Retinal pigment epithelial cell (primary cell): ENCODE measurements at regions not wholly inside any gene's neighbourhood (a gene's known extent, or its start where the extent isn't known, plus 50 kb on each side); places are given as distances from the start of the nearest gene placed in this dataset.

Source experiments
- DNase-seq: peaks from one replicate; pipeline ENCODE4 v3.0.0-alpha.2; 2010; ENCODE audit warnings: low read depth
- H3K4me3 ChIP-seq: 2 replicates; pipeline ENCODE4 v1.5.1; 2011; ENCODE audit warnings: mild to moderate bottlenecking, low read length, control low read depth, moderate library complexity
- TF ChIP-seq, protein P1 (sequence below): conservative IDR thresholded peaks from 2 replicates; pipeline ENCODE4 v1.5.1; 2011; ENCODE audit warnings: low read depth, low read length, control low read depth, inconsistent platforms

DNA sequence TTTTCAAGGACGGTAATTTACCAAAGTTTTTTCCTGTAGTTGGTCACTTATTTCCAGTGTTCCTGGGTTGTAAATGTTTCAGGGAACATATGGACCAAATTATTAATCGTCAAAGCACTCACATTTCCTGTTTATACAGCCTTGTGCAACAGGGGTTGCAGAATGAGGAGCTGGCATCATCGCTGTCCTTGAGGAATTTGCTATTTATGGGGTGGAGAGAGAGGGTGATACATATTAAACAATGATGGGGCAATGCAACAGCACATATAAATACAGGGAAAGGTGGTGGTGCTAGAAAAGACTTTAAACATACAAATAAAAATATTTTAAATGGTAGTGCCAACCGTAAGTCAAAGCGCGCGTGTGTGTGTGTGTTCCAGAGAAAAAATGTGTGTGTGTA, 369.8 kb downstream of the NPHP4 start:
- TF ChIP-seq, protein P1, sequence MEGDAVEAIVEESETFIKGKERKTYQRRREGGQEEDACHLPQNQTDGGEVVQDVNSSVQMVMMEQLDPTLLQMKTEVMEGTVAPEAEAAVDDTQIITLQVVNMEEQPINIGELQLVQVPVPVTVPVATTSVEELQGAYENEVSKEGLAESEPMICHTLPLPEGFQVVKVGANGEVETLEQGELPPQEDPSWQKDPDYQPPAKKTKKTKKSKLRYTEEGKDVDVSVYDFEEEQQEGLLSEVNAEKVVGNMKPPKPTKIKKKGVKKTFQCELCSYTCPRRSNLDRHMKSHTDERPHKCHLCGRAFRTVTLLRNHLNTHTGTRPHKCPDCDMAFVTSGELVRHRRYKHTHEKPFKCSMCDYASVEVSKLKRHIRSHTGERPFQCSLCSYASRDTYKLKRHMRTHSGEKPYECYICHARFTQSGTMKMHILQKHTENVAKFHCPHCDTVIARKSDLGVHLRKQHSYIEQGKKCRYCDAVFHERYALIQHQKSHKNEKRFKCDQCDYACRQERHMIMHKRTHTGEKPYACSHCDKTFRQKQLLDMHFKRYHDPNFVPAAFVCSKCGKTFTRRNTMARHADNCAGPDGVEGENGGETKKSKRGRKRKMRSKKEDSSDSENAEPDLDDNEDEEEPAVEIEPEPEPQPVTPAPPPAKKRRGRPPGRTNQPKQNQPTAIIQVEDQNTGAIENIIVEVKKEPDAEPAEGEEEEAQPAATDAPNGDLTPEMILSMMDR = no peak
- H3K4me3 ChIP-seq = no peak overlapping the region
- no peak for DNase-seq

DNA sequence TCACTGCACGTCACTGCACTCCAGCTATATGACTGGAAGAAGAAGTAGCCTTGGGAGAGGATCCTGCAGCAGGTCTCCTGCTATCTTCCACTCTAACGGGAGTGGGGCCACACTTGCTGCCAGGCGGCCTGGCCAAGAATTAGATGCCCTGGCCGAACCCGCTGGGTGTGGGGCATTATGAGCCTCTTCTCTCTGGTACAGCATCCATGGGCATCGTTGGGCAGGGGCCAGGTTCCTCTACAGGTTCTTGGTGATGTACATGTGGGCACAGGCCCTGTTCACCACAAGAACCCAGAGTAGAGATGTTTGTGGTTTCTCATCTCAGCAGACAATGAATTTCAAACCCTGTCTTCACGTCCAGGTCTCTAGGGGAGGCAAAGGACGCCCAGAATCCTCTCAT, 370.5 kb downstream of the NPHP4 start:
- H3K4me3 ChIP-seq = no peak overlapping the region
- no peak for DNase-seq
- TF ChIP-seq, protein P1 = no peak

DNA sequence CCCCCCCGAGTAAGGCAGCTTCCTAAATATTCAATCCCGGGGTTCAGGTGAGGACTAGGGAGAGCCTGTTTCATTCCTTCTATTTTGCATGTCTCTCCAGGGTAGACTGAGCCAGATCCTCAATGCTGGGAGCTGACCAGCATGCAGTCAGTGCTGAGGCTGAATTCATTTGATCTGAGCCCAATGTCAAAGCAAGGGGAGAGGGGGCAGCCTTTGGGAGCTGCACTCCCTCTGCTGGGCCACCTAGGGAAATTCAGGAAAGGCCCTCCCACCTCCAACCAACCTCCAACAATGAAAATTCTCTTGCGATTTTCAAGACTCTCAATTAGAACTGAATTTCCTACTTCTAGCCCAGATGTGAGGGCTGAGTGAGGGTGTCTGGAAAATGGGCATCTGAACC, 371.2 kb downstream of the NPHP4 start:
- TF ChIP-seq, protein P1 = no peak
- DNase-seq = no peak

DNA sequence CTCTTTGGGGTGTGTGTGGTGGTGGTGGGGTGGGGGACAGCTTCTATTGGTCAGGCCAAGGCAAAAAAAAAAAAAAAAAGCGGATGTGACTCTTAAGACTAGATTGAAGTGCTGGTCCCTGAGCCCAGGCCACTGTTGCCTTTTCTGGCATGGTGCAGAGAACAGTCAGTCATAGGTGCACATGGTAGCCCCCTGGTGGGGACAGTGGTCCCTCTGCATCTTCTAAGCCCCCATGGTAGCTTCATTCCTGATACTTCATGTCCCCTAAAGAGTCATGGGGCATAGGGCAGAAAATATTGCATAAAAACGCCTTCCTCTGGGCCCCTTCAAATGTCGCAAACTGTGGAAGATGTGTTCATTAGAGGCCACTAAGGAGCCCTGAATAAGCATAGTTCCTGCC, 371.8 kb downstream of the NPHP4 start:
- no peak for DNase-seq
- H3K4me3 ChIP-seq = no peak overlapping the region
- TF ChIP-seq, protein P1 = no peak

More for the DNA sequence above, 371.2 kb downstream of the NPHP4 start:
- H3K4me3 ChIP-seq = no peak overlapping the region

DNA sequence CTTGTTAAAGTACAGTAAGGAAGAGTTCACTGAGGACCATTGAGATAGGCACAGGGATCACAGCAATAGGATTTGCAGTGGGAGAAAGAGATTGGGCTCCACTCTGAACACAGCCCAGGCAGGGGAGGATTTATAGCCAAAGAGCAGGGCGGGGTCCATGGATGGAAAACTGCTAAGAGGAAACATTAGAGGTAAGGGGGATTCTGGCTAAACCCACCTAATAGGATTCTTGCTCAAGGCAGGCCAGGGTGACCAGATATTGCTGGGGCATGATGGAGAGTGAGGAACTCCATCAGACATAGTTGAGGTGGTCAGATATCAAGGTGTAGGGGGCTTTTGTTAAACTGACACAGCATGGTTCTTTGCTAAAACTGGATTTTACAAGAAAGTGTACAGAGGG, 372.8 kb downstream of the NPHP4 start:
- TF ChIP-seq, protein P1 = no peak
- no peak for DNase-seq
- no peak overlapping the region for H3K4me3 ChIP-seq

DNA sequence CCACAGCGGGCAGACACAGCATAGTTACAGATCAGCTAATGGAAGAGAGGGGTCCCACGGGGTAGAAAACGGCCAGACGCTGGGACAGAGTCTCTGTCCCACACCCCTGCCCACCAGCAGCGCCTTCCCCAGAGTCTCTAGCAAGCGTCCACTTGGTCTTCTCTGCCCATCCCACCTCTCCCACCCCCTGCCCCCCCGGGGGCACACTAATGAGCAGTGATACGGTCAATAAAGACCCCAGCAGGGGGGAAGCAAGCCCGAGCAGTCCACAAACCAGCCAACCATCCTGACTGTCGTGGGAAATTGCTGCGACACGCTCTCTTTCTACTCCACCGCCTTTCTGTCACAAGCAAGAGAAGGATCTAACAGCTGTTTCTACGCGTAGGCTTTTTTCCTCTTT, 374.7 kb downstream of the NPHP4 start:
- no peak for DNase-seq
- TF ChIP-seq, protein P1 = no peak
- H3K4me3 ChIP-seq = no peak overlapping the region

DNA sequence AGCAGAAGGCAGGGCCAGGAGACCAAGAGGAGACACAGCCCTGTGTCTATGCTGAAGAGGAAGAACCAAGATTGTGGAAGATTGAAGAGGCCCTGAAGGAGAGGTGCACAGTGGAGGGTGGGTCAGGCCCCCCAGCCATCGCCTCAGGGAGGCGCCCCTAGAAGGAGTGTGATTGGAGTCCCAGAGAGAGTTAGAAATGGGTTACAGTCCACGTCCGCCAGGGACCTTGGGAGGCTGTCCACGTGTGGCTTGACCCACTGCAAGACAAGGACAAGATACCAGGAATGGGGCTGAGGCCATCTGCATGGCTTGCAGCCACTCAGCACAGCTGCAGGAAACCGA, 375.1 kb downstream of the NPHP4 start:
- DNase-seq = no peak
- no peak overlapping the region for H3K4me3 ChIP-seq
- TF ChIP-seq, protein P1 = no peak
